Neural cell (in vitro differentiated cells): ENCODE measurements at regions not wholly inside any gene's neighbourhood (a gene's known extent, or its start where the extent isn't known, plus 50 kb on each side); places are given as distances from the start of the nearest gene placed in this dataset.

Experiments used
- CTCF ChIP-seq: fragments of 450-650 bp; IDR thresholded peaks from 2 replicates; pipeline ENCODE4 v1.5.1; 2014; ENCODE audit warnings: antibody characterized with exemption, mild to moderate bottlenecking, moderate library complexity; ENCODE audit not compliant: poor library complexity, severe bottlenecking
- POLR2AphosphoS5 ChIP-seq: IDR thresholded peaks from 2 replicates; pipeline ENCODE4 v1.6.1; 2012
- SMC3 ChIP-seq: fragments of 450-650 bp; conservative IDR thresholded peaks from 2 replicates; pipeline ENCODE4 v1.6.1; 2014; ENCODE audit warnings: antibody characterized with exemption, mild to moderate bottlenecking, moderate library complexity; ENCODE audit not compliant: poor library complexity

- no peak for TF ChIP-seq POLR2AphosphoS5
- TF ChIP-seq CTCF = no peak
- TF ChIP-seq SMC3 = no peak
These were observed 73.6 kb upstream of the MAOA start for GRCh38 chrX:43582540-43582913.
